Cardiac fibroblast (primary cell): ENCODE measurements at regions not wholly inside any gene's neighbourhood (a gene's known extent, or its start where the extent isn't known, plus 50 kb on each side); places are given as distances from the start of the nearest gene placed in this dataset.

Source experiments
- DNase-seq, 2 donors: peaks; one replicate each; pipeline versions ENCODE4 v3.0.0 to v3.0.0-alpha.2; 2010; ENCODE audit warnings: low read depth in 2 of 2
- H3K4me3 ChIP-seq, 2 donors: replicated peaks in 1 of 2; 1 replicate in 1 of 2; 2 replicates in 1 of 2; pipeline ENCODE4 v1.5.1; 2011; ENCODE audit warnings: low read depth in 2 of 2, low read length in 2 of 2, mild to moderate bottlenecking in 2 of 2, moderate library complexity in 1 of 2
- CTCF ChIP-seq: IDR thresholded peaks from one replicate; pipeline ENCODE4 v1.5.1; 2011; ENCODE audit warnings: low read depth, mild to moderate bottlenecking, low read length, inconsistent platforms

GRCh38 chr6:65819152-65819551, 112.1 kb upstream of the EYS start:
- no peak for TF ChIP-seq CTCF
- H3K4me3 ChIP-seq: no peak overlapping the region
- peak in 1 of 2 donors; percentile 3 for DNase-seq

DNA sequence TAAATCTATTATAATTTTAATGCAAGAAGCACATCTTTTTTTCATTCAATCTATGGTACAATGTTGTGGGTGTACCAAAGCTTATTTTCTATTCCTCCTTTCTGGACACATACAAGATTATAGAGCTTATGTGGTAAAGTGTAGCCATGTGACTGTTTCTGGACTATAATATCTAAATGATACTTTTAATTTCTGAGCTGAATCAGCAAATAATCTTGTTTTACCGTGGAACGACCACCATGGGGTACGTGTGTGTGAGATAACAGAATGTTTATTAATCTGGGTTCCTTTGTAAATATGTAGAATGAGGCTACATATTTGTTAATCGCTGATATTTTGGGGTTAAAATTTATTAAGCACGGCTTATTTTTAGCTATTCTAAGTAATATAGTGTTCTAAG, 111.5 kb upstream of the EYS start:
- H3K4me3 ChIP-seq: no peak overlapping the region

DNA sequence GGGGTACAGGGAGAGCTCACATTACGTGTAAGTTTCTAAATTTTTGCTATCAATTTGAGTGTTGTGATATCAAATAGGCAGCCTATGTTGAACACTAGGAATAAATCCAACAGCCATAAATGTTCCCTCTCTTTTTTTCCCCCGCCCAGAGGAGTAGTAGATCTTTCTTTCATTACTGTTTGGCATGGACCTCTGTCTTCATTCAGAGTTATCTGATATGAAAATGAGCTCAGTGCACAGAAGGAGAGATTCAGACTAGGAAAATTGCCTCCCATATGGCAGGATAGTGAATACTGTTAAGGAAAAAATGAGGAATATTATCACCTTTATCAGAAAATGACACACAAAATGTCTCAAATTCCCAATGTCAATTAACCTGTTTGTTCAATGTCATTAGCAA, 110.0 kb upstream of the EYS start:
- no peak overlapping the region for H3K4me3 ChIP-seq
- TF ChIP-seq CTCF: no peak
- no peak for DNase-seq

More for the DNA sequence above, 111.5 kb upstream of the EYS start:
- DNase-seq: no peak
- no peak for TF ChIP-seq CTCF

- no peak overlapping the region for H3K4me3 ChIP-seq
- DNase-seq: no peak
- TF ChIP-seq CTCF: no peak
Observed at GRCh38 chr6:65814071-65814470, 107.0 kb upstream of the EYS start.

- no peak overlapping the region for H3K4me3 ChIP-seq
- TF ChIP-seq CTCF: no peak
- DNase-seq: no peak
Observed at GRCh38 chr6:65803186-65803585, 96.2 kb upstream of the EYS start.

GRCh38 chr6:65799389-65799788, 92.4 kb upstream of the EYS start:
- no peak for TF ChIP-seq CTCF
- no peak overlapping the region for H3K4me3 ChIP-seq
- DNase-seq: no peak

GRCh38 chr6:65798280-65799014, 91.4 kb upstream of the EYS start:
- DNase-seq: no peak
- no peak for TF ChIP-seq CTCF
- H3K4me3 ChIP-seq: no peak overlapping the region
